Ishikawa (cell line): ENCODE measurements at regions not wholly inside any gene's neighbourhood (a gene's known extent, or its start where the extent isn't known, plus 50 kb on each side); places are given as distances from the start of the nearest gene placed in this dataset.

Source experiments
- CEBPB ChIP-seq: IDR thresholded peaks from 2 replicates; pipeline ENCODE4 v1.6.1; 2012
- CREB1 ChIP-seq: IDR thresholded peaks from 2 replicates; pipeline ENCODE4 v1.6.1; 2012; ENCODE audit warnings: low read depth
- EGR1 ChIP-seq: IDR thresholded peaks from 2 replicates; pipeline ENCODE4 v1.6.1; 2012
- EP300 ChIP-seq: IDR thresholded peaks from 2 replicates; pipeline ENCODE4 v1.6.1; 2012; ENCODE audit warnings: borderline replicate concordance
- FOXM1 ChIP-seq: IDR thresholded peaks from 2 replicates; pipeline ENCODE4 v1.6.1; 2012; ENCODE audit warnings: low read depth, borderline replicate concordance
- NFIC ChIP-seq: IDR thresholded peaks from 2 replicates; pipeline ENCODE4 v1.6.1; 2012
- RAD21 ChIP-seq: IDR thresholded peaks from 2 replicates; pipeline ENCODE4 v1.6.1; 2012; ENCODE audit warnings: low read depth
- REST ChIP-seq: IDR thresholded peaks from 2 replicates; pipeline ENCODE4 v1.6.1; 2012; ENCODE audit warnings: low read depth, mild to moderate bottlenecking
- TAF1 ChIP-seq: IDR thresholded peaks from 2 replicates; pipeline ENCODE4 v1.6.1; 2012; ENCODE audit warnings: low read depth, mild to moderate bottlenecking
- TCF12 ChIP-seq: IDR thresholded peaks from 2 replicates; pipeline ENCODE4 v1.6.1; 2012; ENCODE audit warnings: low read depth
- TEAD4 ChIP-seq: IDR thresholded peaks from 2 replicates; pipeline ENCODE4 v1.6.1; 2012
- USF1 ChIP-seq: IDR thresholded peaks from 2 replicates; pipeline ENCODE4 v1.6.1; 2012
- YY1 ChIP-seq: IDR thresholded peaks from 2 replicates; pipeline ENCODE4 v1.6.1; 2012; ENCODE audit warnings: low read depth
- ZBTB7A ChIP-seq: IDR thresholded peaks from 2 replicates; pipeline ENCODE4 v1.6.1; 2012; ENCODE audit warnings: low read depth
- TF ChIP-seq, protein P1 (sequence below): IDR thresholded peaks from 2 replicates; pipeline ENCODE4 v1.6.1; 2012

DNA sequence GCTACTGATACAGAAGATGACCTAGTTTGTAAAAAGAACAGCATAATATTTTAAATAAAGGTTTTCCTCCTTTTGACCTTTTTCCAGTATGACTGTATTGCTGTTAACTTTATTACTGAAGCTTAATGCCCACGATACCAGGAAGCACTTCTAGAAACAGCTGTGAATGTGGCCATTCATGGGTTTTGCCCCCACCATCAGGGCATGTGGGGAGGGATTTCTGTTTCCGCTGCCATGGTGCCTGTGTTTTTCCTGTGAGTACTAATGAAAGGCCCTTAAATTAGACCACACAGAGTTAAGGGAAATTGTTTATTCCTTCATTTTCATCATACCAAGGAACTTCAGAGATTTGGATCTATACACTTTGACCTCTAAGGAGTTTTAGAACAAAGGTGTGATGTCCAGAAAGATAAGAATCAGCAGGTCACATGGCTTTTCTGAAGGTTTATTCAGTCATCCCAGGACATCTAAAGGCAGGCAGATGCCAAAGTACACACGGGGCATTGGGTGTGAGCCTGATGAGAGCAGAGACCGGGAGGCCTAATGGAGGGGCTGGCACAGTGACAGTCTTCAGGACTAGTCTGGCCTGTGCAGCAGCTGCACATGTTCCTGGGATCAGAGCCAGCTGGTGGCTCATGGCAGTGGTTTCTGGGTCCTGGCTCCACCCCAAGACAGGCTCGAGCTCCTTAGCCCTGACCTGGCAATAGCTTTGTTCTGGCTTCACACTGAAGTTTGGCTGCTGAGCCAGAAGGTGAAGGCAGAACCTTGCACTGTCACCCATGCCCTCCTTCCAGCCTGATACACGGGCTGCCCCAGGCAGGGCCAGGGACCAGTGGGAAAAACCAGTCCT lies 190.9 kb downstream of the REEP3 start:
- TF ChIP-seq CREB1 (no peak), YY1 (peak; percentile 73), CEBPB (peak; percentile 35), REST (no peak), EGR1 (no peak), TCF12 (peak; percentile 96), RAD21 (peak; percentile 33; the same call in 1 of the 2 replicates), EP300 (peak; percentile 91), TEAD4 (peak; percentile 71), NFIC (peak; percentile 100), USF1 (peak; percentile 80), FOXM1 (peak; percentile 78), TAF1 (no peak), ZBTB7A (no peak)
- TF ChIP-seq, protein P1, sequence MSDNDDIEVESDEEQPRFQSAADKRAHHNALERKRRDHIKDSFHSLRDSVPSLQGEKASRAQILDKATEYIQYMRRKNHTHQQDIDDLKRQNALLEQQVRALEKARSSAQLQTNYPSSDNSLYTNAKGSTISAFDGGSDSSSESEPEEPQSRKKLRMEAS = peak; percentile 91

- no peak for TF ChIP-seq TCF12
- TF ChIP-seq, protein P1 = no peak
- TF ChIP-seq CREB1 = no peak
- TF ChIP-seq FOXM1 = no peak
- TF ChIP-seq REST = no peak
- TF ChIP-seq RAD21 = no peak
- TF ChIP-seq USF1 = no peak
- no peak for TF ChIP-seq EP300
- TF ChIP-seq EGR1 = no peak
- no peak for TF ChIP-seq ZBTB7A
- TF ChIP-seq YY1 = no peak
- TF ChIP-seq NFIC = no peak
- TF ChIP-seq TEAD4 = no peak
These were observed 191.5 kb downstream of the REEP3 start for GRCh38 chr10:63712717-63713115.

GRCh38 chr10:63713191-63714144 lies 192.3 kb downstream of the REEP3 start:
- TF ChIP-seq EGR1 (no peak), NFIC (peak; percentile 87), TAF1 (no peak), EP300 (peak; percentile 76), FOXM1 (no peak; the same call in 1 of the 2 replicates), CREB1 (no peak), YY1 (no peak), CEBPB (no peak), TEAD4 (peak; percentile 33; the same call in 1 of the 2 replicates), RAD21 (no peak), TCF12 (peak; percentile 88), ZBTB7A (no peak), USF1 (no peak), REST (no peak)
- TF ChIP-seq, protein P1 = no peak
